ENCODE measurements at regions not wholly inside any gene's neighbourhood (a gene's known extent, or its start where the extent isn't known, plus 50 kb on each side); places are given as distances from the start of the nearest gene placed in this dataset.
A peak's percentile ranks its signal among the peaks of the same experiment; 100 is the strongest.

DNA sequence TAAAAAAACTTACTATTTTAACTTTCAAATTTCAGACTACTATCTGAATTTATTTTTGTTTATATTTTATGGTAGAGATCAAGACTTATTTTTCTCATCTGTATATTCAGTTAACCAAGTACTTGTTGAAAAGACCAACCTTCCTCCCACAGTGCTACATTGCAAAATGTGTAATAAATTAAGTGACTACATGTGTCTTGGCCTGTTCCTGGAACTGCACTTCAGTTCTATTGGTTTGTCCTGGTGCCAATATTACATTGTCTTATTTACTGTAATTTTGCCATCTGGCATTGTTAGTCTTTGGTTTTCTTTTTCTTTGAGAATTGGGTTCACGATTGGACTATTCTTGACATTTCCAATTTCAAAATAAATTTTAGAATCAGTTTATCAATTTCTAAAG is 138.4 kb upstream of the KCNMB2 start:
- 80 to 94% (median 85%) methylated on average over 1 of the region's 1 CpG for WGBS, 4 donors
- intact Hi-C loops (cut with DNase I) = no loop called here
- H3K4me1 ChIP-seq = peaks cover 0 to 4% (median 0%) of the 10 kb centered on the region in 12 donors

DNA sequence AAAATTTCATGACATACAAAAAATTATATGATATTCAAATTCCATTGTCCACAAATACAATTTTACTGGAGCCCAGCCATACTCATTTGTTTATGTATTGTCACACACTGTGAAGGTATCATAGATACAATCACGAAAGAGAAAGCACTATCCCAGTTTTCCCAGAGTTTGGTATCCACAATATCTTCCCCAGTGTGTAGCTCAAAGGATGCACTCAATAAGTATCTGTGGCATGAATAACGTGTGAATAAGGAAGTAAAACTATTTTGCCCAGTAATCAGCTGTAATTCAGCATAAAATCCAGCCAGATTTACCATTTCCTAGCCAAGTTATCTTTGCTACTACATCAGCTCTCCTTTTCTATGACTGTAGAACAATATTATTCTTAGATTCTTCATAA is 131.3 kb upstream of the KCNMB2 start:
- Histone ChIP-seq H3K9me3 (no peaks in the 10 kb centered on the region), H3K4me3 (peak overlapping the region in 1 of 12 donors; percentile 12), H3K4me1 (peaks cover 0 to 12% (median 0%) of the 10 kb centered on the region in 12 donors), H3K27ac (no peak overlapping the region), H3K27me3 (no peaks in the 10 kb centered on the region), H3K36me3 (no peaks in the 10 kb centered on the region)
- intact Hi-C loops (cut with DNase I) = no loop called here
- WGBS, 4 donors = 42 to 58% (median 51%) methylated on average over 2 of the region's 2 CpGs
- DNase-seq (no peak), ATAC-seq (no peak)
- TF ChIP-seq POLR2A (IDR thresholded peaks at IDR 0.05) = no peak
- TF ChIP-seq, protein P1, sequence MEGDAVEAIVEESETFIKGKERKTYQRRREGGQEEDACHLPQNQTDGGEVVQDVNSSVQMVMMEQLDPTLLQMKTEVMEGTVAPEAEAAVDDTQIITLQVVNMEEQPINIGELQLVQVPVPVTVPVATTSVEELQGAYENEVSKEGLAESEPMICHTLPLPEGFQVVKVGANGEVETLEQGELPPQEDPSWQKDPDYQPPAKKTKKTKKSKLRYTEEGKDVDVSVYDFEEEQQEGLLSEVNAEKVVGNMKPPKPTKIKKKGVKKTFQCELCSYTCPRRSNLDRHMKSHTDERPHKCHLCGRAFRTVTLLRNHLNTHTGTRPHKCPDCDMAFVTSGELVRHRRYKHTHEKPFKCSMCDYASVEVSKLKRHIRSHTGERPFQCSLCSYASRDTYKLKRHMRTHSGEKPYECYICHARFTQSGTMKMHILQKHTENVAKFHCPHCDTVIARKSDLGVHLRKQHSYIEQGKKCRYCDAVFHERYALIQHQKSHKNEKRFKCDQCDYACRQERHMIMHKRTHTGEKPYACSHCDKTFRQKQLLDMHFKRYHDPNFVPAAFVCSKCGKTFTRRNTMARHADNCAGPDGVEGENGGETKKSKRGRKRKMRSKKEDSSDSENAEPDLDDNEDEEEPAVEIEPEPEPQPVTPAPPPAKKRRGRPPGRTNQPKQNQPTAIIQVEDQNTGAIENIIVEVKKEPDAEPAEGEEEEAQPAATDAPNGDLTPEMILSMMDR (IDR thresholded peaks at IDR 0.05) = no peak

More for the DNA sequence above, 138.4 kb upstream of the KCNMB2 start:
- TF ChIP-seq POLR2A (IDR thresholded peaks at IDR 0.05) = no peak
- TF ChIP-seq, protein P1 (IDR thresholded peaks at IDR 0.05) = no peak
- H3K36me3 ChIP-seq = no peaks in the 10 kb centered on the region
- no peak overlapping the region for H3K27ac ChIP-seq
- H3K27me3 ChIP-seq = no peaks in the 10 kb centered on the region
- no peak overlapping the region for H3K4me3 ChIP-seq
- H3K9me3 ChIP-seq = peaks cover 0 to 10% (median 0%) of the 10 kb centered on the region in 12 donors
- ATAC-seq (no peak), DNase-seq (no peak)

DNA sequence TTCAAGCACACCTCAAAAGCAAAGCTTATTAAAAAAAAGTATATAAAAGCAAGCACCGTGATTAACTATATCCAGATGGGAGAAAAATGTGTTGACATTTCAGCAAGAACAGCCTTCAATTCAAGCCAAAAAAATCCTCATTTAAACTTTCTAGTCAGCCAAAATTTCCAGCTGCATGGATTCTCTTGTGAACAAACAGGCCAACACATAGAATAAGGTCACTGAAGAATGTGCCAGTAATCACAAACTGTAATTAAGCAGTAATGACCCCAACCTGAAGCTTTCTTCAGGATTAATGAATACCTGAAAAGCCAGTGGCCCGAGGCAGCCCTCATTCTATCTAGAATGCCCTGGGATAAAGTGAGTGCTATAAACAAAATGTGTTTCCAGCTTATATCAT is 130.7 kb upstream of the KCNMB2 start:
- Histone ChIP-seq H3K27ac (no peak overlapping the region), H3K4me1 (peaks cover 0 to 12% (median 0%) of the 10 kb centered on the region in 12 donors), H3K36me3 (no peaks in the 10 kb centered on the region), H3K9me3 (no peaks in the 10 kb centered on the region), H3K4me3 (no peak overlapping the region), H3K27me3 (no peaks in the 10 kb centered on the region)
- peak in 1 of 4 donors; percentile 28 for ATAC-seq
- DNase-seq = no peak
- 37 to 52% (median 46%) methylated on average over 2 of the region's 2 CpGs for WGBS, 4 donors
- intact Hi-C loops (cut with DNase I) = no loop called here
- TF ChIP-seq, protein P1 (IDR thresholded peaks at IDR 0.05) = no peak
- no peak for TF ChIP-seq POLR2A (IDR thresholded peaks at IDR 0.05)

DNA sequence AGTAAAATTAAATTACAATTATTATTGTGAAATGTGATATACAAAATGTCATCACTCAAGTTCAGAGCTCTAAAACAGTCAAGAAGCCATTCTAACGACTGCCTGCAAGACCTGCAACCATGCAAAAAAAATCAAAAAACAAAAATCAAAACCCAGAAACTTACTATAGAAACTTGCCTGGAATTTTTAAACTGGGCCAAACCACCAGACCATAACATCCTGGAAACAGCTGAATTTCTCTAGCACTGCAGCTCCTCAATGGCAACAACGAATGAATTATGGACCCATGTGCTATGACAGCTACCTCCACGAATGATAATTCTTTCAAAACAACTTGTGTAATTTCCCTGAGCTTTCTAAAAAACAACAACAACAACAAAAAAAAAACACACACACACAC is 130.0 kb upstream of the KCNMB2 start:
- Histone ChIP-seq H3K9me3 (no peaks in the 10 kb centered on the region), H3K36me3 (no peaks in the 10 kb centered on the region), H3K27me3 (no peaks in the 10 kb centered on the region), H3K4me3 (no peak overlapping the region), H3K4me1 (peaks cover 0 to 12% (median 0%) of the 10 kb centered on the region in 12 donors), H3K27ac (no peak overlapping the region)
- DNase-seq (no peak), ATAC-seq (no peak)
- intact Hi-C loops (cut with DNase I) = no loop called here
- TF ChIP-seq POLR2A (IDR thresholded peaks at IDR 0.05) = no peak
- TF ChIP-seq, protein P1 (IDR thresholded peaks at IDR 0.05) = no peak
- WGBS, 4 donors = 66 to 82% (median 72%) methylated on average over 3 of the region's 3 CpGs

All from heart left ventricle (tissue), 16 donors.